Ishikawa (cell line): ENCODE measurements at regions not wholly inside any gene's neighbourhood (a gene's known extent, or its start where the extent isn't known, plus 50 kb on each side); places are given as distances from the start of the nearest gene placed in this dataset.

Experiments used
- CEBPB ChIP-seq: IDR thresholded peaks from 2 replicates; pipeline ENCODE4 v1.6.1; 2012
- CREB1 ChIP-seq: IDR thresholded peaks from 2 replicates; pipeline ENCODE4 v1.6.1; 2012; ENCODE audit warnings: low read depth
- EP300 ChIP-seq: IDR thresholded peaks from 2 replicates; pipeline ENCODE4 v1.6.1; 2012; ENCODE audit warnings: borderline replicate concordance
- FOXM1 ChIP-seq: IDR thresholded peaks from 2 replicates; pipeline ENCODE4 v1.6.1; 2012; ENCODE audit warnings: low read depth, borderline replicate concordance
- NFIC ChIP-seq: IDR thresholded peaks from 2 replicates; pipeline ENCODE4 v1.6.1; 2012
- RAD21 ChIP-seq: IDR thresholded peaks from 2 replicates; pipeline ENCODE4 v1.6.1; 2012; ENCODE audit warnings: low read depth
- TAF1 ChIP-seq: IDR thresholded peaks from 2 replicates; pipeline ENCODE4 v1.6.1; 2012; ENCODE audit warnings: low read depth, mild to moderate bottlenecking
- TCF12 ChIP-seq: IDR thresholded peaks from 2 replicates; pipeline ENCODE4 v1.6.1; 2012; ENCODE audit warnings: low read depth
- TEAD4 ChIP-seq: IDR thresholded peaks from 2 replicates; pipeline ENCODE4 v1.6.1; 2012
- YY1 ChIP-seq: IDR thresholded peaks from 2 replicates; pipeline ENCODE4 v1.6.1; 2012; ENCODE audit warnings: low read depth
- ZBTB7A ChIP-seq: IDR thresholded peaks from 2 replicates; pipeline ENCODE4 v1.6.1; 2012; ENCODE audit warnings: low read depth
- TF ChIP-seq, protein P1 (sequence below): IDR thresholded peaks from 2 replicates; pipeline ENCODE4 v1.6.1; 2012
- TF ChIP-seq, protein P2 (sequence below): IDR thresholded peaks from 2 replicates; pipeline ENCODE4 v1.6.1; 2012; ENCODE audit warnings: low read depth, mild to moderate bottlenecking
- TF ChIP-seq, protein P3 (sequence below): IDR thresholded peaks from 2 replicates; pipeline ENCODE4 v1.6.1; 2012

DNA sequence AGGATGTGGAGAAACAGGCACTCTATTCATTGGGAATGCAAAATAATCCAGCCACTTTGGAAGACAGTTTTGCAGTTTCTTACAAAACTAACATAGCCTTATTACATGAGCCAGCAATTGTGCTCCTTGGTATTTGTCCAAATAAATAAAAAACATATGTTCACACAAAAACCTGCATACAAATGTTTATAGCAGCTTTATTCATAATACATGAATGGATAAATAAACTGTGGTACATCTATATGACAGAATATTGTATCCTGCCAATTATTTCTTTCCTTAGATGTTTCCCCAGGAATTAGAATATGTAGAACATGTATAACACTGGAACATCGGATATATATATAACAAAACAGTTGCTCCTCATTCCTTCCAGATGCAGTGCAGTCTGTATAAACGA, 57.7 kb upstream of the VEGFC start:
- TF ChIP-seq FOXM1 (no peak), CEBPB (no peak), YY1 (no peak), RAD21 (no peak), EP300 (no peak), TAF1 (no peak), TCF12 (no peak), NFIC (no peak), CREB1 (no peak), TEAD4 (no peak), ZBTB7A (no peak)
- TF ChIP-seq, protein P1, sequence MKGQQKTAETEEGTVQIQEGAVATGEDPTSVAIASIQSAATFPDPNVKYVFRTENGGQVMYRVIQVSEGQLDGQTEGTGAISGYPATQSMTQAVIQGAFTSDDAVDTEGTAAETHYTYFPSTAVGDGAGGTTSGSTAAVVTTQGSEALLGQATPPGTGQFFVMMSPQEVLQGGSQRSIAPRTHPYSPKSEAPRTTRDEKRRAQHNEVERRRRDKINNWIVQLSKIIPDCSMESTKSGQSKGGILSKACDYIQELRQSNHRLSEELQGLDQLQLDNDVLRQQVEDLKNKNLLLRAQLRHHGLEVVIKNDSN: no peak
- TF ChIP-seq, protein P2, sequence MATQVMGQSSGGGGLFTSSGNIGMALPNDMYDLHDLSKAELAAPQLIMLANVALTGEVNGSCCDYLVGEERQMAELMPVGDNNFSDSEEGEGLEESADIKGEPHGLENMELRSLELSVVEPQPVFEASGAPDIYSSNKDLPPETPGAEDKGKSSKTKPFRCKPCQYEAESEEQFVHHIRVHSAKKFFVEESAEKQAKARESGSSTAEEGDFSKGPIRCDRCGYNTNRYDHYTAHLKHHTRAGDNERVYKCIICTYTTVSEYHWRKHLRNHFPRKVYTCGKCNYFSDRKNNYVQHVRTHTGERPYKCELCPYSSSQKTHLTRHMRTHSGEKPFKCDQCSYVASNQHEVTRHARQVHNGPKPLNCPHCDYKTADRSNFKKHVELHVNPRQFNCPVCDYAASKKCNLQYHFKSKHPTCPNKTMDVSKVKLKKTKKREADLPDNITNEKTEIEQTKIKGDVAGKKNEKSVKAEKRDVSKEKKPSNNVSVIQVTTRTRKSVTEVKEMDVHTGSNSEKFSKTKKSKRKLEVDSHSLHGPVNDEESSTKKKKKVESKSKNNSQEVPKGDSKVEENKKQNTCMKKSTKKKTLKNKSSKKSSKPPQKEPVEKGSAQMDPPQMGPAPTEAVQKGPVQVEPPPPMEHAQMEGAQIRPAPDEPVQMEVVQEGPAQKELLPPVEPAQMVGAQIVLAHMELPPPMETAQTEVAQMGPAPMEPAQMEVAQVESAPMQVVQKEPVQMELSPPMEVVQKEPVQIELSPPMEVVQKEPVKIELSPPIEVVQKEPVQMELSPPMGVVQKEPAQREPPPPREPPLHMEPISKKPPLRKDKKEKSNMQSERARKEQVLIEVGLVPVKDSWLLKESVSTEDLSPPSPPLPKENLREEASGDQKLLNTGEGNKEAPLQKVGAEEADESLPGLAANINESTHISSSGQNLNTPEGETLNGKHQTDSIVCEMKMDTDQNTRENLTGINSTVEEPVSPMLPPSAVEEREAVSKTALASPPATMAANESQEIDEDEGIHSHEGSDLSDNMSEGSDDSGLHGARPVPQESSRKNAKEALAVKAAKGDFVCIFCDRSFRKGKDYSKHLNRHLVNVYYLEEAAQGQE: no peak
- TF ChIP-seq, protein P3, sequence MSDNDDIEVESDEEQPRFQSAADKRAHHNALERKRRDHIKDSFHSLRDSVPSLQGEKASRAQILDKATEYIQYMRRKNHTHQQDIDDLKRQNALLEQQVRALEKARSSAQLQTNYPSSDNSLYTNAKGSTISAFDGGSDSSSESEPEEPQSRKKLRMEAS: no peak
